Esophagus muscularis mucosa (tissue), 4 donors: ENCODE measurements at regions not wholly inside any gene's neighbourhood (a gene's known extent, or its start where the extent isn't known, plus 50 kb on each side); places are given as distances from the start of the nearest gene placed in this dataset.

Experiments used
- EP300 ChIP-seq: sonication (generic); formaldehyde crosslinking; IDR thresholded peaks from one replicate; pipeline ENCODE4 v1.6.1; 2017; ENCODE audit warnings: antibody characterized with exemption
- POLR2A ChIP-seq: fragments of 450-650 bp; IDR thresholded peaks from one replicate; pipeline ENCODE4 v1.6.1; 2017; ENCODE audit warnings: antibody characterized with exemption, moderate library complexity, mild to moderate bottlenecking, low read depth
- POLR2AphosphoS5 ChIP-seq, 2 donors: sonication (generic); formaldehyde crosslinking; IDR thresholded peaks; one replicate each; pipeline ENCODE4 v1.6.1; 2017; ENCODE audit warnings: antibody characterized with exemption in 2 of 2
- TF ChIP-seq, protein P1 (sequence below), 3 experiments: fragments of 200-600 bp in 2 of 3; fragments of 450-650 bp in 1 of 3; sonication (generic) in 2 of 3; IDR thresholded peaks; one replicate each; pipeline ENCODE4 v1.5.1; 2017 to 2019; ENCODE audit warnings: antibody characterized with exemption in 3 of 3, mild to moderate bottlenecking in 2 of 3, moderate library complexity in 1 of 3

DNA sequence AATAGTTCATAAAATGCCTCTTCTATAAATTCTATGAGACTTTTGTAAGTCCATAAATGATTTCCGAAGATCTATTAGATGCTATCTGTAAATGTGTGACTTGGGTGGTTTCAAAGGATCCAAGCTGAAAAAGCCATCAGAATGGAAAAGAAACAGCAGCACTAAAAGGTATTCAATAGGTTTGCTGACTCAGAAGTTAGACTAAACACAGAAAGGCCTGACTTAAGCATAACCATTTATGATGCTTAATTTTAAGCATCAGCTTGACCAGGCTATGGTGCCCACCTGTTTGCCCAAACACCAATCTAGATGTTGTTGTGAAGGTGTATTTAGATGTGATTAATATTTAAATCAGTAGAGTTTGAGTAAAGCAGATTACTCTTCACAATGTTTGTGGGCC is 513.5 kb downstream of the TFAP2A start:
- TF ChIP-seq, protein P1, sequence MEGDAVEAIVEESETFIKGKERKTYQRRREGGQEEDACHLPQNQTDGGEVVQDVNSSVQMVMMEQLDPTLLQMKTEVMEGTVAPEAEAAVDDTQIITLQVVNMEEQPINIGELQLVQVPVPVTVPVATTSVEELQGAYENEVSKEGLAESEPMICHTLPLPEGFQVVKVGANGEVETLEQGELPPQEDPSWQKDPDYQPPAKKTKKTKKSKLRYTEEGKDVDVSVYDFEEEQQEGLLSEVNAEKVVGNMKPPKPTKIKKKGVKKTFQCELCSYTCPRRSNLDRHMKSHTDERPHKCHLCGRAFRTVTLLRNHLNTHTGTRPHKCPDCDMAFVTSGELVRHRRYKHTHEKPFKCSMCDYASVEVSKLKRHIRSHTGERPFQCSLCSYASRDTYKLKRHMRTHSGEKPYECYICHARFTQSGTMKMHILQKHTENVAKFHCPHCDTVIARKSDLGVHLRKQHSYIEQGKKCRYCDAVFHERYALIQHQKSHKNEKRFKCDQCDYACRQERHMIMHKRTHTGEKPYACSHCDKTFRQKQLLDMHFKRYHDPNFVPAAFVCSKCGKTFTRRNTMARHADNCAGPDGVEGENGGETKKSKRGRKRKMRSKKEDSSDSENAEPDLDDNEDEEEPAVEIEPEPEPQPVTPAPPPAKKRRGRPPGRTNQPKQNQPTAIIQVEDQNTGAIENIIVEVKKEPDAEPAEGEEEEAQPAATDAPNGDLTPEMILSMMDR (IDR thresholded peaks at IDR 0.05) = no peak
- TF ChIP-seq POLR2A (no peak), POLR2AphosphoS5 (IDR thresholded peaks at IDR 0.05) (no peak), EP300 (no peak)
